GM12864 (cell line): ENCODE measurements at regions not wholly inside any gene's neighbourhood (a gene's known extent, or its start where the extent isn't known, plus 50 kb on each side); places are given as distances from the start of the nearest gene placed in this dataset.

Experiments
- DNase-seq: peaks from one replicate; pipeline ENCODE4 v3.0.0-alpha.2; 2011; ENCODE audit warnings: low read depth
- H3K4me3 ChIP-seq: 2 replicates; pipeline ENCODE4 v1.5.1; 2011; ENCODE audit warnings: mild to moderate bottlenecking, low read depth, low read length, control low read depth
- CTCF ChIP-seq: IDR thresholded peaks from 2 replicates; pipeline ENCODE4 v1.5.1; 2011; ENCODE audit warnings: low read depth, mild to moderate bottlenecking, moderate library complexity, low read length, control low read depth, inconsistent platforms; ENCODE audit errors: missing control alignments

- DNase-seq = no peak
- TF ChIP-seq CTCF = no peak
- H3K4me3 ChIP-seq = no peak overlapping the region
Observed at GRCh38 chr2:22867973-22868372, 517.0 kb upstream of the KLHL29 start.

- no peak overlapping the region for H3K4me3 ChIP-seq
- TF ChIP-seq CTCF = no peak
- no peak for DNase-seq
Observed at GRCh38 chr2:22878121-22878520, 506.9 kb upstream of the KLHL29 start.

- DNase-seq = no peak
- TF ChIP-seq CTCF = no peak
- H3K4me3 ChIP-seq = no peak overlapping the region
Observed at GRCh38 chr2:22879009-22879863, 505.7 kb upstream of the KLHL29 start.

- no peak for DNase-seq
- no peak overlapping the region for H3K4me3 ChIP-seq
- TF ChIP-seq CTCF = no peak
Observed at GRCh38 chr2:22880161-22880560, 504.8 kb upstream of the KLHL29 start.

GRCh38 chr2:22882011-22882410, 503.0 kb upstream of the KLHL29 start:
- TF ChIP-seq CTCF = no peak
- no peak overlapping the region for H3K4me3 ChIP-seq
- no peak for DNase-seq

- DNase-seq = no peak
- TF ChIP-seq CTCF = no peak
- H3K4me3 ChIP-seq = no peak overlapping the region
Observed at GRCh38 chr2:22882643-22883042, 502.3 kb upstream of the KLHL29 start.

GRCh38 chr2:22883054-22883453, 501.9 kb upstream of the KLHL29 start:
- no peak for TF ChIP-seq CTCF
- DNase-seq = no peak
- no peak overlapping the region for H3K4me3 ChIP-seq
